SK-N-SH (cell line): ENCODE measurements at regions not wholly inside any gene's neighbourhood (a gene's known extent, or its start where the extent isn't known, plus 50 kb on each side); places are given as distances from the start of the nearest gene placed in this dataset.

Experiments
- CTCF ChIP-seq: fragments of 200-600 bp; sonication (generic); IDR thresholded peaks from 2 replicates; pipeline ENCODE4 v1.6.1; 2017; ENCODE audit warnings: antibody characterized with exemption, mild to moderate bottlenecking, moderate library complexity
- ELF1 ChIP-seq: IDR thresholded peaks from 2 replicates; pipeline ENCODE4 v1.4.0; 2012
- EP300 ChIP-seq, 2 experiments: IDR thresholded peaks; 2 replicates each; pipeline versions ENCODE4 v1.4.0 to v1.6.1; 2012; ENCODE audit warnings: borderline replicate concordance in 1 of 2, low read depth in 1 of 2, low read length in 1 of 2
- JUND ChIP-seq: IDR thresholded peaks from 2 replicates; pipeline ENCODE4 v1.4.0; 2012
- POLR2AphosphoS5 ChIP-seq: IDR thresholded peaks from 2 replicates; pipeline ENCODE4 v1.6.1; 2012; ENCODE audit warnings: low read depth, low read length
- RAD21 ChIP-seq: IDR thresholded peaks from 2 replicates; pipeline ENCODE4 v1.6.1; 2012; ENCODE audit warnings: mild to moderate bottlenecking, low read length
- REST ChIP-seq: IDR thresholded peaks from 2 replicates; pipeline ENCODE4 v1.6.1; 2012; ENCODE audit warnings: mild to moderate bottlenecking, low read depth, low read length, moderate library complexity
- RFX5 ChIP-seq: IDR thresholded peaks from 2 replicates; pipeline ENCODE4 v1.6.1; 2012; ENCODE audit warnings: mild to moderate bottlenecking, improper control_type of control experiment, low read length
- SMC3 ChIP-seq: IDR thresholded peaks from 2 replicates; pipeline ENCODE4 v1.6.1; 2012; ENCODE audit warnings: low read depth, low read length, improper control_type of control experiment
- TAF1 ChIP-seq: IDR thresholded peaks from 2 replicates; pipeline ENCODE4 v1.6.1; 2012; ENCODE audit warnings: low read depth, mild to moderate bottlenecking, low read length, moderate library complexity, borderline replicate concordance
- TCF12 ChIP-seq: IDR thresholded peaks from 2 replicates; pipeline ENCODE4 v1.4.0; 2012

- TF ChIP-seq CTCF (no peak), POLR2AphosphoS5 (no peak), REST (no peak), SMC3 (no peak), TAF1 (no peak), TCF12 (no peak), RAD21 (no peak), ELF1 (no peak), JUND (no peak), EP300 (IDR thresholded peaks at IDR 0.05; ENCODE audit: borderline replicate concordance in 1 of 2, low read depth in 1 of 2, low read length in 1 of 2) (no peak), RFX5 (no peak)
Observed at GRCh38 chr2:39546937-39547336, 109.9 kb upstream of the MAP4K3 start.
